H1 (cell line): ENCODE measurements at regions not wholly inside any gene's neighbourhood (a gene's known extent, or its start where the extent isn't known, plus 50 kb on each side); places are given as distances from the start of the nearest gene placed in this dataset.

ENCODE experiments used
- ASH2L ChIP-seq: fragments of 200-600, 300-600 bp; sonication (generic); IDR thresholded peaks from one replicate; pipeline ENCODE4 v1.7.1; 2017; ENCODE audit warnings: low read length
- FOSL1 ChIP-seq: IDR thresholded peaks from 2 replicates; pipeline ENCODE4 v1.6.1; 2011; ENCODE audit warnings: mild to moderate bottlenecking, low read depth, low read length, moderate library complexity; ENCODE audit not compliant: insufficient read depth
- PHF8 ChIP-seq: fragments of 200-600 bp; sonication (generic); conservative IDR thresholded peaks from 2 replicates; pipeline ENCODE4 v1.7.1; 2012; ENCODE audit warnings: low read depth, mild to moderate bottlenecking, inconsistent platforms, low read length, moderate library complexity
- SIX5 ChIP-seq: IDR thresholded peaks from 2 replicates; pipeline ENCODE4 v1.6.1; 2011; ENCODE audit warnings: mild to moderate bottlenecking, low read depth, low read length
- TF ChIP-seq, protein P1 (sequence below): IDR thresholded peaks from 2 replicates; pipeline ENCODE4 v1.6.1; 2012; ENCODE audit warnings: low read length, inconsistent platforms

DNA sequence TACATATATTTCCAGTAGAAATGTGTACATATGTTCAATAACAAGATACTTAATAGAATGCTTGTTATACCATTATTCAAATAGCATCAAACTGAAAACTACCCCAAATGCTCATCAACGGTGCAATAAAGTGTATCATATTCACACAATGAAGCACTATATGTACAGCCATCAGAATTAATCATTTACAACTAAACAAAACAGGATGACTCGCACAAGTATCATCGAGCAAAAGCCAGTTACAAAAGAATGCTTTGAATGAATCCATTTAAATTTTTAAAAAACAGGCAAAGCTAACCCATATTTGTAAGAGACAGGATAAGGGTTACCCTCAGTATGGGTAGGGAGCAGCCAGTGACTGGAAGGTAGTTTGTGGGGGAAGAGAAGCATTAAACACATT lies 132.8 kb upstream of the PDE1A start (continued):
- TF ChIP-seq, protein P1, sequence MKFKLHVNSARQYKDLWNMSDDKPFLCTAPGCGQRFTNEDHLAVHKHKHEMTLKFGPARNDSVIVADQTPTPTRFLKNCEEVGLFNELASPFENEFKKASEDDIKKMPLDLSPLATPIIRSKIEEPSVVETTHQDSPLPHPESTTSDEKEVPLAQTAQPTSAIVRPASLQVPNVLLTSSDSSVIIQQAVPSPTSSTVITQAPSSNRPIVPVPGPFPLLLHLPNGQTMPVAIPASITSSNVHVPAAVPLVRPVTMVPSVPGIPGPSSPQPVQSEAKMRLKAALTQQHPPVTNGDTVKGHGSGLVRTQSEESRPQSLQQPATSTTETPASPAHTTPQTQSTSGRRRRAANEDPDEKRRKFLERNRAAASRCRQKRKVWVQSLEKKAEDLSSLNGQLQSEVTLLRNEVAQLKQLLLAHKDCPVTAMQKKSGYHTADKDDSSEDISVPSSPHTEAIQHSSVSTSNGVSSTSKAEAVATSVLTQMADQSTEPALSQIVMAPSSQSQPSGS, result no peak
- TF ChIP-seq FOSL1 (no peak), ASH2L (no peak), SIX5 (no peak), PHF8 (no peak)
- TF ChIP-seq, all 59 proteins: peak for 0
